ENCODE measurements at regions not wholly inside any gene's neighbourhood (a gene's known extent, or its start where the extent isn't known, plus 50 kb on each side); places are given as distances from the start of the nearest gene placed in this dataset.

- TF ChIP-seq CREB1 (IDR thresholded peaks at IDR 0.05; ENCODE audit: low read depth) (no peak), REST (IDR thresholded peaks at IDR 0.05; ENCODE audit: low read depth) (no peak), RAD21 (IDR thresholded peaks at IDR 0.05; ENCODE audit: low read depth) (no peak), ZBTB7A (IDR thresholded peaks at IDR 0.05; ENCODE audit: low read depth) (no peak), TAF1 (IDR thresholded peaks at IDR 0.05; ENCODE audit: low read depth) (no peak), USF1 (IDR thresholded peaks at IDR 0.05) (no peak), MAX (IDR thresholded peaks at IDR 0.05) (no peak), NFIC (IDR thresholded peaks at IDR 0.05) (no peak), EGR1 (IDR thresholded peaks at IDR 0.05) (no peak)
Measured at GRCh38 chr11:115774756-115775155, 270.5 kb upstream of the CADM1 start.

GRCh38 chr11:115769891-115770290 is 265.7 kb upstream of the CADM1 start:
- TF ChIP-seq RAD21 (IDR thresholded peaks at IDR 0.05; ENCODE audit: low read depth) (no peak), CEBPB (IDR thresholded peaks at IDR 0.05) (no peak), ZBTB7A (IDR thresholded peaks at IDR 0.05; ENCODE audit: low read depth) (no peak), USF1 (IDR thresholded peaks at IDR 0.05) (no peak), YY1 (IDR thresholded peaks at IDR 0.05; ENCODE audit: low read depth) (no peak)

GRCh38 chr11:115767883-115768282 is 263.7 kb upstream of the CADM1 start:
- TF ChIP-seq CEBPB (IDR thresholded peaks at IDR 0.05) (no peak), TEAD4 (IDR thresholded peaks at IDR 0.05) (no peak)

GRCh38 chr11:115767047-115767802 is 263.0 kb upstream of the CADM1 start:
- no peak for TF ChIP-seq FOXM1 (IDR thresholded peaks at IDR 0.05; ENCODE audit: borderline replicate concordance, low read depth)
- TF ChIP-seq MAX (IDR thresholded peaks at IDR 0.05): no peak
- no peak for TF ChIP-seq NFIC (IDR thresholded peaks at IDR 0.05)
- no peak for TF ChIP-seq TCF12 (IDR thresholded peaks at IDR 0.05; ENCODE audit: low read depth)
- no peak for TF ChIP-seq RAD21 (IDR thresholded peaks at IDR 0.05; ENCODE audit: low read depth)
- TF ChIP-seq EGR1 (IDR thresholded peaks at IDR 0.05): no peak
- TF ChIP-seq EP300 (IDR thresholded peaks at IDR 0.05; ENCODE audit: borderline replicate concordance): no peak
- no peak for TF ChIP-seq TAF1 (IDR thresholded peaks at IDR 0.05; ENCODE audit: low read depth)

- no peak for TF ChIP-seq TCF12 (IDR thresholded peaks at IDR 0.05; ENCODE audit: low read depth)
- no peak for TF ChIP-seq MAX (IDR thresholded peaks at IDR 0.05)
- TF ChIP-seq REST (IDR thresholded peaks at IDR 0.05; ENCODE audit: low read depth): no peak
- TF ChIP-seq EP300 (IDR thresholded peaks at IDR 0.05; ENCODE audit: borderline replicate concordance): no peak
- no peak for TF ChIP-seq TAF1 (IDR thresholded peaks at IDR 0.05; ENCODE audit: low read depth)
- no peak for TF ChIP-seq RAD21 (IDR thresholded peaks at IDR 0.05; ENCODE audit: low read depth)
- no peak for TF ChIP-seq EGR1 (IDR thresholded peaks at IDR 0.05)
- TF ChIP-seq YY1 (IDR thresholded peaks at IDR 0.05; ENCODE audit: low read depth): no peak
- no peak for TF ChIP-seq ZBTB7A (IDR thresholded peaks at IDR 0.05; ENCODE audit: low read depth)
- TF ChIP-seq TEAD4 (IDR thresholded peaks at IDR 0.05): no peak
- TF ChIP-seq FOXM1 (IDR thresholded peaks at IDR 0.05; ENCODE audit: borderline replicate concordance, low read depth): no peak
- no peak for TF ChIP-seq CREB1 (IDR thresholded peaks at IDR 0.05; ENCODE audit: low read depth)
- no peak for TF ChIP-seq USF1 (IDR thresholded peaks at IDR 0.05)
- no peak for TF ChIP-seq CEBPB (IDR thresholded peaks at IDR 0.05)
- no peak for TF ChIP-seq NFIC (IDR thresholded peaks at IDR 0.05)
Measured at GRCh38 chr11:115766561-115766960, 262.3 kb upstream of the CADM1 start.

GRCh38 chr11:115765803-115766239 is 261.6 kb upstream of the CADM1 start:
- TF ChIP-seq EGR1 (IDR thresholded peaks at IDR 0.05) (no peak), USF1 (IDR thresholded peaks at IDR 0.05) (no peak), TEAD4 (IDR thresholded peaks at IDR 0.05) (no peak), TAF1 (IDR thresholded peaks at IDR 0.05; ENCODE audit: low read depth) (no peak), TCF12 (IDR thresholded peaks at IDR 0.05; ENCODE audit: low read depth) (no peak), FOXM1 (IDR thresholded peaks at IDR 0.05; ENCODE audit: borderline replicate concordance, low read depth) (no peak), RAD21 (IDR thresholded peaks at IDR 0.05; ENCODE audit: low read depth) (no peak), CEBPB (IDR thresholded peaks at IDR 0.05) (no peak), MAX (IDR thresholded peaks at IDR 0.05) (no peak), CREB1 (IDR thresholded peaks at IDR 0.05; ENCODE audit: low read depth) (no peak), EP300 (IDR thresholded peaks at IDR 0.05; ENCODE audit: borderline replicate concordance) (no peak), REST (IDR thresholded peaks at IDR 0.05; ENCODE audit: low read depth) (no peak), ZBTB7A (IDR thresholded peaks at IDR 0.05; ENCODE audit: low read depth) (no peak), NFIC (IDR thresholded peaks at IDR 0.05) (no peak), YY1 (IDR thresholded peaks at IDR 0.05; ENCODE audit: low read depth) (no peak)

All from Ishikawa (cell line).